Transverse colon (tissue), 4 donors: ENCODE measurements at regions not wholly inside any gene's neighbourhood (a gene's known extent, or its start where the extent isn't known, plus 50 kb on each side); places are given as distances from the start of the nearest gene placed in this dataset.
A peak's percentile ranks its signal among the peaks of the same experiment; 100 is the strongest.

Source experiments
- DNase-seq: peaks from one replicate; pipeline ENCODE4 v3.0.0-alpha.2; 2019
- H3K27ac ChIP-seq, 4 donors: fragments of 200-600 bp; sonication (generic); 2 replicates each; pipeline ENCODE4 v1.5.1; 2016 to 2018; ENCODE audit warnings: inconsistent platforms in 4 of 4
- H3K27me3 ChIP-seq: fragments of 200-600 bp; sonication (generic); 2 replicates; pipeline ENCODE4 v1.5.1; 2017; ENCODE audit warnings: inconsistent platforms
- H3K36me3 ChIP-seq, 4 donors: fragments of 200-600 bp; sonication (generic); 2 replicates each; pipeline ENCODE4 v1.5.1; 2017 to 2019; ENCODE audit warnings: inconsistent platforms in 4 of 4
- H3K4me1 ChIP-seq, 4 donors: fragments of 200-600 bp; sonication (generic); 2 replicates each; pipeline ENCODE4 v1.5.1; 2017 to 2020; ENCODE audit warnings: inconsistent platforms in 4 of 4
- H3K4me3 ChIP-seq, 4 donors: fragments of 200-600 bp; sonication (generic); 1 replicate in 1 of 4; 2 replicates in 3 of 4; pipeline versions ENCODE4 v1.5.1 to v1.6.1; 2017 to 2019; ENCODE audit warnings: inconsistent platforms in 4 of 4
- H3K9me3 ChIP-seq, 2 donors: fragments of 200-600 bp; sonication (generic); 2 replicates each; pipeline ENCODE4 v1.5.1; 2017 to 2019; ENCODE audit warnings: inconsistent platforms in 2 of 2
- CTCF ChIP-seq, 5 experiments: fragments of 200-600 bp in 3 of 5; fragments of 450-650 bp in 2 of 5; sonication (generic) in 3 of 5; IDR thresholded peaks; 1 replicate in 2 of 5; 2 replicates in 3 of 5; pipeline ENCODE4 v1.5.1; 2016 to 2017; ENCODE audit warnings: antibody characterized with exemption in 5 of 5, inconsistent platforms in 3 of 5, mild to moderate bottlenecking in 2 of 5, moderate library complexity in 1 of 5
- EP300 ChIP-seq: sonication (generic); formaldehyde crosslinking; IDR thresholded peaks from one replicate; pipeline ENCODE4 v1.6.1; 2017; ENCODE audit warnings: antibody characterized with exemption, low read depth
- POLR2A ChIP-seq: fragments of 450-650 bp; IDR thresholded peaks from one replicate; pipeline ENCODE4 v1.6.1; 2016; ENCODE audit warnings: antibody characterized with exemption, mild to moderate bottlenecking, moderate library complexity
- POLR2AphosphoS5 ChIP-seq, 3 donors: sonication (generic); formaldehyde crosslinking; IDR thresholded peaks; one replicate each; pipeline ENCODE4 v1.6.1; 2016; ENCODE audit warnings: antibody characterized with exemption in 3 of 3
- WGBS, 2 donors: methylation state at CpG; one replicate each; pipeline ENCODE4 v1.1.5; 2018; ENCODE audit warnings: low coverage in 1 of 2; 5-methylcytosine and 5-hydroxymethylcytosine counted together
- in situ Hi-C, 4 donors: fragments of 200-750 bp; cut with MboI; loops; one replicate each; pipeline versions ENCODE4 v1.15.0 to v1.15.1; 2017; ENCODE audit warnings: low sequenced_read_pairs in 3 of 4, low pct_ligation_motif_present in 1 of 4, low pct_unique_long_range_greater_than_20kb in 1 of 4
- intact Hi-C: fragments of 100-400 bp; cut with DNase I; formaldehyde crosslinking; loops from one replicate; pipeline ENCODE4 v1.15.1; 2023; ENCODE audit warnings: low total_unique reads

- Histone ChIP-seq H3K36me3 (no peaks in the 10 kb centered on the region), H3K4me3 (peak overlapping the region; percentile 37 to 64 (median 49)), H3K27me3 (peaks cover 31% of the 10 kb centered on the region), H3K4me1 (peaks cover 0 to 16% (median 8%) of the 10 kb centered on the region in 4 donors), H3K27ac (peak overlapping the region in 1 of 4 donors; percentile 11), H3K9me3 (no peaks in the 10 kb centered on the region)
- intact Hi-C loops: no loop called here
- in situ Hi-C loops: no loop called here
- no peak for DNase-seq
- TF ChIP-seq EP300 (no peak), CTCF (IDR thresholded peaks at IDR 0.05) (no peak), POLR2AphosphoS5 (IDR thresholded peaks at IDR 0.05) (no peak), POLR2A (no peak)
- WGBS, 2 donors: 4 to 12% methylated on average over 9 to 30 of the region's 30 CpGs
Measured at GRCh38 chr12:77325511-77326236, 260.3 kb upstream of the E2F7 start.

GRCh38 chr12:77324763-77325468 lies 259.5 kb upstream of the E2F7 start:
- in situ Hi-C loops (no loop called here), intact Hi-C loops (no loop called here)
- peak overlapping the region in 2 of 4 donors; percentile 11 to 15 for H3K27ac ChIP-seq
- peaks cover 31% of the 10 kb centered on the region for H3K27me3 ChIP-seq
- WGBS, 2 donors: 0 to 1% methylated on average over 7 to 62 of the region's 64 CpGs
- peak in 4 of 5 experiments; percentile 25 to 50 (median 28) for TF ChIP-seq CTCF (IDR thresholded peaks at IDR 0.05)
- no peak for TF ChIP-seq EP300
- H3K4me1 ChIP-seq: peaks cover 0 to 16% (median 8%) of the 10 kb centered on the region in 4 donors
- no peaks in the 10 kb centered on the region for H3K36me3 ChIP-seq
- H3K9me3 ChIP-seq: no peaks in the 10 kb centered on the region
- peak; percentile 74 for DNase-seq
- H3K4me3 ChIP-seq: peak overlapping the region; percentile 37 to 64 (median 49)

- H3K4me1 ChIP-seq: peaks cover 0 to 16% (median 8%) of the 10 kb centered on the region in 4 donors
- WGBS, 2 donors: 5 to 14% methylated on average over 2 to 14 of the region's 15 CpGs
- peak overlapping the region; percentile 37 to 64 (median 49) for H3K4me3 ChIP-seq
- peaks cover 31% of the 10 kb centered on the region for H3K27me3 ChIP-seq
- no peaks in the 10 kb centered on the region for H3K9me3 ChIP-seq
- DNase-seq: no peak
- peak overlapping the region in 2 of 4 donors; percentile 11 to 15 for H3K27ac ChIP-seq
- TF ChIP-seq EP300: no peak
- peak in 1 of 5 experiments; percentile 9 for TF ChIP-seq CTCF (IDR thresholded peaks at IDR 0.05)
- in situ Hi-C loops: no loop called here
- intact Hi-C loops: no loop called here
- no peaks in the 10 kb centered on the region for H3K36me3 ChIP-seq
Measured at GRCh38 chr12:77324416-77324762, 259.0 kb upstream of the E2F7 start.

- no peak for TF ChIP-seq POLR2A
- no peak for TF ChIP-seq POLR2AphosphoS5 (IDR thresholded peaks at IDR 0.05)
- TF ChIP-seq CTCF (IDR thresholded peaks at IDR 0.05): no peak
- TF ChIP-seq EP300: no peak
- 84 to 85% methylated on average over 6 of the region's 6 CpGs for WGBS, 2 donors
Measured at GRCh38 chr12:77323788-77324415, 258.5 kb upstream of the E2F7 start.

More at GRCh38 chr12:77323788-77324415, 258.5 kb upstream of the E2F7 start:
- Histone ChIP-seq H3K27me3 (peaks cover 31% of the 10 kb centered on the region), H3K36me3 (no peaks in the 10 kb centered on the region), H3K4me1 (peaks cover 0 to 16% (median 8%) of the 10 kb centered on the region in 4 donors), H3K9me3 (no peaks in the 10 kb centered on the region), H3K4me3 (peak overlapping the region in 1 of 4 donors; percentile 64), H3K27ac (no peak overlapping the region)
- no peak for DNase-seq
- intact Hi-C loops (no loop called here), in situ Hi-C loops (no loop called here)
